GM19467 (cell line): ENCODE measurements at regions not wholly inside any gene's neighbourhood (a gene's known extent, or its start where the extent isn't known, plus 50 kb on each side); places are given as distances from the start of the nearest gene placed in this dataset.

Source experiments
- ATAC-seq: cut with Tn5 transposase; IDR thresholded peaks from one replicate; pipeline ENCODE4 v1.9.1; 2021; ENCODE audit warnings: mild to moderate bottlenecking, moderate library complexity; ENCODE audit not compliant: unreplicated experiment

GRCh38 chr4:136457577-136457976 is 1074.7 kb downstream of the PCDH18 start:
- ATAC-seq, result no peak

- ATAC-seq, result no peak
Observed at GRCh38 chr4:136457004-136457403, 1075.3 kb downstream of the PCDH18 start.

GRCh38 chr4:136443006-136443405 is 1089.3 kb downstream of the PCDH18 start:
- ATAC-seq, result no peak

- no peak for ATAC-seq
Observed at GRCh38 chr4:136442447-136442846, 1089.8 kb downstream of the PCDH18 start.

GRCh38 chr4:136441629-136442282 is 1090.5 kb downstream of the PCDH18 start:
- ATAC-seq, result no peak

- no peak for ATAC-seq
Observed at GRCh38 chr4:136438645-136439044, 1093.6 kb downstream of the PCDH18 start.

- ATAC-seq, result no peak
Observed at GRCh38 chr4:136424052-136424451, 1108.2 kb downstream of the PCDH18 start.

GRCh38 chr4:136414981-136415380 is 1117.3 kb downstream of the PCDH18 start:
- ATAC-seq, result no peak

- no peak for ATAC-seq
Observed at GRCh38 chr4:136412708-136413107, 1119.6 kb downstream of the PCDH18 start.

GRCh38 chr4:136400829-136401228 is 1131.5 kb downstream of the PCDH18 start:
- no peak for ATAC-seq

GRCh38 chr4:136395212-136395722 is 1137.0 kb downstream of the PCDH18 start:
- no peak for ATAC-seq

- ATAC-seq, result no peak
Observed at GRCh38 chr4:136392576-136392975, 1139.7 kb downstream of the PCDH18 start.

- ATAC-seq, result no peak
Observed at GRCh38 chr4:136390824-136391223, 1141.5 kb downstream of the PCDH18 start.

- no peak for ATAC-seq
Observed at GRCh38 chr4:136383082-136383481, 1149.2 kb downstream of the PCDH18 start.

GRCh38 chr4:136371231-136371630 is 1161.1 kb downstream of the PCDH18 start:
- ATAC-seq, result no peak

GRCh38 chr4:136369073-136369472 is 1163.2 kb downstream of the PCDH18 start:
- no peak for ATAC-seq

GRCh38 chr4:136357556-136357955 is 1174.7 kb downstream of the PCDH18 start:
- no peak for ATAC-seq

GRCh38 chr4:136355970-136356369 is 1176.3 kb downstream of the PCDH18 start:
- ATAC-seq, result no peak

- ATAC-seq, result no peak
Observed at GRCh38 chr4:136343340-136343739, 1189.0 kb downstream of the PCDH18 start.

- no peak for ATAC-seq
Observed at GRCh38 chr4:136342666-136343065, 1189.6 kb downstream of the PCDH18 start.

GRCh38 chr4:136337216-136337615 is 1195.1 kb downstream of the PCDH18 start:
- ATAC-seq, result no peak

- ATAC-seq, result no peak
Observed at GRCh38 chr4:136336479-136336878, 1195.8 kb downstream of the PCDH18 start.
